SIG-M5 treated with dmso at 0.1 percent for 504 hours (cell line): ENCODE measurements at regions not wholly inside any gene's neighbourhood (a gene's known extent, or its start where the extent isn't known, plus 50 kb on each side); places are given as distances from the start of the nearest gene placed in this dataset.
"Not testable (repeated sequence)": the region's sequence is repeated elsewhere in the genome, so short reads cannot be mapped to it uniquely, and the experiment has no call there.

Experiments used
- DNase-seq: peaks from one replicate; lab custom pipeline; 2025; ENCODE audit not compliant: unreplicated experiment; lab: John Stamatoyannopoulos, UW

DNA sequence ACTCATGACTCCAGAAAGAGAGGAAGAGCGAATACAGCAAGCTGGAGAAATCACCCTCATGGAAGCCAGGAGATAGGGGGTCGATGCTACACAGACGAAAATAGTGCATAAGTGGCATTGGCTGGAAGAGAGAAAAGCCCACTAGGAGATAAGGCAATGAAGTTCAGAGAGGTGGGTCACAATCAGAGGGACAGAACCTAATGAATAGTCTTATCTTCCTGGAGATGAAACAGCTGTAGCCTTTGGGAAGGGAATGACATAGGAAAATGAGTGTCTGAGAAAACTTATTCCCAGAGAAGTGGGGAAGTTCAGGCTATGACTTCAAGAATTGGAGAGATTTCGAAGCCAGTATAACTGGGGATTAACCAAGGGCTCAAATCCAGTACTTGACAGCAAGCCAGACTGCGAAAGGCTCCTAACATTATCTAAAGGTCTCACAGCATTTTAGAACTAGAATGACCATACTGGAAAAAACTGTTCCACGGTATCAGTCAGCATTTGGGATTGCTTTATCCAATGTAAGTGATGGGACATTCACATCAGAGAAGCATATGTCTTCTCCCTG lies 211.1 kb downstream of the ZNF365 start:
- DNase-seq, result no peak

DNA sequence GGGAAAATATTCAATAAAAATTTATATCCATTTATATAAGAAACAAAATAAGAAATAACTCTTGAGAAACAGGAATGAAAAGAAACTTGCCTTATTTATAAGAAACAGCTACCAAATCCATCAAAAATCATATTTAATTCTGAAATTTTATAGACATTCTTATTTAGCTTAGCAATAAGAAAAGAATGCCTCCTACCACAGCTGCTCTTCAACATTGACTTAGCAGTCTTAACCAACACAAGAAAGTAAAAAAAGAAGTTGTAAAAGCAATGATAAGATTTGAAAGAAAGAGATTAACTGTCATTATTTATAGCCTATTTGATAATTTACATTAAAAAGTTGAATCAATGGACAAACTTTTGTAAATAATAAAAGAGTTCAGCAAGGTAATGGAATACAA lies 212.8 kb downstream of the ZNF365 start:
- no peak for DNase-seq

DNA sequence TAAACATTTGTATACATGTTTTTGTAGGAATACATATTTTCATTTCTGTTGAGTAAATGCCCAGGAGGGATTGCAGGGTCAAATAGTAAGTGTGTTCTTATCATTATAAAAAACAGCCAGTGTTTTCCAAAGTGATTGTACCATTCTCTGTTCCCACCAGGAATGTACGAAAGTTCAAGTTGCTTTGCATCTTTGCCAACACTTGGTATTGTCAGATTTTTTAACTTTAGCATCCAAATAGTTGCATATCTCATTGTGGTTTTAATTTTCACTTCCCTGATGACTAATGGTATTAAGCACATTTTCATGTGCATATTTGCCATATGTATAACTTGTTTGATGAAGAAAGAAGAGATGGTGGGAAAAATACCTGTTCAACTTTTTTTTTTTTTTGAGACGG lies 213.9 kb downstream of the ZNF365 start:
- DNase-seq, result no peak

DNA sequence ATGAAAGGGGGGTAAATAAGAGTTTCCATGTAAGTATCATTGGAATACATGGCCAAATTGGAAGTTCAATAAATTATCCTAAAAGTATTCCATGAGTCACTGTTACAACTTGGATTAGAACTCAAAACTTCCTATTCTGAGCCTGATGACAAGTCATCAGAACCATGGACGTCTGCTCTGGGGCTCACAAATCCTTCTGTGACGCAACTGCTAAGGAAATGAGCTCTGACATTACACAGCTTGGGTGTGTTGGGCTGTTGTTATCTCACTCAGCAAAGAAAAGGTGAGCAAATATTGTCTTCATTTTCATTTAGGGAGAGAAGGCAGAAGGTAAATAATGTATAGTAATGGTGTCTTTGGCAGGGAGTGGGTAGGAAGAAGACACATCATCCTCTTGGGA lies 214.8 kb upstream of the ADO start:
- no peak for DNase-seq

DNA sequence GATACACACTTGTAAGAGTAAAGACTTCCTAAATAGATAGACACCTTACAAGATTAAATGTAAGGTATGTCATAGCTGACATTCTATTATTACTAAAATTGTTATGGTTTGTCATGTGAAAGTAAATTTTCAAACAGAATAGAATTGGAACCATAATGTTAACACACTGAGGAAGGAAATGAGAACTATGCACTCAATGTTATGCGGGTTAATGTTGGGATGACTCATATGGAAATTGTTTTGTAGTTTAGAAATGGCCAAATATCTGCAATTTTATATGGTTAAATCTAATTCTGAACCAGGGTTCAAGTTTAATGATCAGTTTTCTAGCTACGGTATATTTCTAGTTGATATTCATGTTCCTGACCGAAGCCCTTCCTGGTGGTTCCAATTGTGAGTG lies 214.2 kb upstream of the ADO start:
- no peak for DNase-seq

DNA sequence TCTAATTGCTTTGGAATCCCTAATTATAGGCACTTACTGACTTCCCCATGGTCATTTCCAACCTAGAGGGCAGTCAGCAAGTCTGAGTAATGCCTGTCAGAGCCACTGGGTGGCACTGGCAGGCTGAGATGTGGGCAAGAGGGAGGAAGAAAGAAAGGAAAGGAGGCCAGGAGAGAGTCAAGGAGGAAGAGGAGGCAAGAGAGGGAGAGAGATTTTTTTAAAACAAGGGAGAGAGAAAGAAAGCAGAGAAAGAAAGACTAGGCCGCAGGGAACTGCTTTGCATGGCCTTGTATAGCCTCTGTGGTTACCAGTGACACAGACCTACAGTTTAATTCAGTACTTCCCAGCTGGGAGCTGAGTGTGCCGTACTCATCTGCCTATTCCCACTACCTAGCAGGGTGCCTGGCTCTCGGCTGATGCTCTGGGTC lies 210.4 kb upstream of the ADO start:
- DNase-seq, result peak; percentile 60

DNA sequence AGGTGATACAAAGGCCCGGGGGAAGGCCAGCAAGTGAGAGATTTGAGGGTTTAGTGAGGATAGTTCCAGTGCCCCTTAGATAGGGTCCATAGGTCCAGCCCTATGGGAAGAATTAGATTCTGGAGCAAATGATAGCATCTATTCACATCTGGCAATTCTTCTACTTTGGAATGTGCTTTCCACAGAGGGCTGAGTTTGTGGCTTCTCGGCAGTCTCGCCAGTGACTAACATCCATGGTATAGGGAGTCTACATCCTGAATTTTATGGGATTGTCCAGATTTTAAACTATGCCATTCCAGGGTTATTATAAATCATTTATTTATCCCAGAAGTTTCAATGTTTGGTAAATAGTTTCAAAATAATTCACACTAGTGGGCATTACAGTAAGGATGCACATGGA lies 207.3 kb upstream of the ADO start:
- no peak for DNase-seq

DNA sequence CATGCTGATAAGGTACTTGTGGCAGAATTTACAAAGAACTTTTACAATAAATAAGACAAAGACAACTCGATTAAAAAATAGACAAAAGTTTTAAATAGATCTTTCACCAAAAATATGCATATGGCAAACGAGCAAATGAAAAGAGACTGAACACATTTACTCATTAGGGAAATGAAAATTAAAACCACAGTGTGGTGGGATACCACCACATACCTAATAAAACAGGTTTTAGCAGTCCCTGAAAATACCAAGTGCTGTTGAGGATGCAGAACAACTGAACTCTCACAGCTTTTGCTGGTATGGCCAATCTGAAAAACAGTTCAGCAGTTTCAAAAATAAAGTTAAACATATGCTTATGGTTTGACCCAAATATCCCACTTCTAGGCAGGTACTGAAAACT lies 205.4 kb upstream of the ADO start:
- no peak for DNase-seq

DNA sequence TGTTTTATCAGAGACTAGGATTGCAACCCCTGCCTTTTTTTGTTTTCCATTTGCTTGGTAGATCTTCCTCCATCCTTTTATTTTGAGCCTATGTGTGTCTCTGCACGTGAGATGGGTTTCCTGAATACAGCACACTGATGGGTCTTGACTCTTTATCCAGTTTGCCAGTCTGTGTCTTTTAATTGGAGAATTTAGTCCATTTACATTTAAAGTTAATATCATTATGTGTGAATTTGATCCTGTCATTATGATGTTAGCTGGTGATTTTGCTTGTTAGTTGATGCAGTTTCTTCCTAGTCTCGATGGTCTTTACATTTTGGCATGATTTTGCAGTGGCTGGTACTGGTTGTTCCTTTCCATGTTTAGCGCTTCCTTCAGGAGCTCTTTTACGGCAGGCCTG lies 198.0 kb upstream of the ADO start:
- DNase-seq, result not testable (repeated sequence)

DNA sequence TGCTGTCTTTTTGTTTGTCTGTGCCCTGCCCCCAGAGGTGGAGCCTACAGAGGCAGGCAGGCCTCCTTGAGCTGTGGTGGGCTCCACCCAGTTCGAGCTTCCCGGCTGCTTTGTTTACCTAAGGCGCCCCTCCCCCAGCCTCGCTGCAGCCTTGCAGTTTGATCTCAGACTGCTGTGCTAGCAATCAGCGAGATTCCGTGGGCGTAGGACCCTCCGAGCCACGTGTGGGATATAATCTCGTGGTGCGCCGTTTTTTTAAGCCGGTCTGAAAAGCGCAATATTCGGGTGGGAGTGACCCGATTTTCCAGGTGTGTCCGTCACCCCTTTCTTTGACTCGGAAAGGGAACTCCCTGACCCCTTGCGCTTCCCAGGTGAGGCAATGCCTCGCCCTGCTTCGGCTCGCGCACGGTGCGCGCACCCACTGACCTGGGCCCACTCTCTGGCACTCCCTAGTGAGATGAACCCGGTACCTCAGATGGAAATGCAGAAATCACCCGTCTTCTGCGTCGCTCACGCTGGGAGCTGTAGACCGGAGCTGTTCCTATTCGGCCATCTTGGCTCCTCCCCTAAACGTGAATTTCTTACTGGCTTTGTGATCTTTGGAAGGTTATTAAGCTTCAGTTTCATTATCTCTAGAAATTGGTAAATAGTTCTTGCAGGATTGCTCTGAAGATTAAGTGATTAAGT lies 196.2 kb upstream of the ADO start:
- DNase-seq, result not testable (repeated sequence)

DNA sequence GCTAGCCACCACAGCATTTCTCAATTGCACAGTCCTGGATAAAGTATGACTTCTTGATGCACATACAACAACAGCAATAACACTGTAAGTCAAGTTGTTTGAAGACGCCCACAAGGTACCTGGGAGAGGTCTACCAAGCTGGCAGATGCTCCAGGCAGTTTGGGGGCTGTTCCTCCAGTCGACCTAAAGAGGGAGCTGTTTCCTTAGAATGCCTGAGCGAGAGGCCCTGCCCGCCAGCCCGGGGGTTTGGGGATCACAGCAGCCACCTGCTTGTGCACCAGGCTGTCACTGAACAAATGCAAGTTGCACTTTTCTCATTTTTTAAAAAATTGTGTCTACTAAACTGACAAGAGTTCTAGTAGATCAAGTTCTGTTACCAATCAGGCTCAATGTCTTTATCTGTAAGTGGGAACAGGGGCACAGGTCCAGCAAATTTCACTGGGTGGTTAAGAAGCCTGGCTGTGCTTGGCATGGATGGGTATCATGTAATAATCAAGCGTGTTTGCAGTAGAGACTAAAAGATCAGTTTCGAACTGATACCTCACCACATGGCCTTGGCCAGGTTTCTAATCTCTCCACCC lies 193.8 kb upstream of the ADO start:
- DNase-seq, result peak; percentile 57

DNA sequence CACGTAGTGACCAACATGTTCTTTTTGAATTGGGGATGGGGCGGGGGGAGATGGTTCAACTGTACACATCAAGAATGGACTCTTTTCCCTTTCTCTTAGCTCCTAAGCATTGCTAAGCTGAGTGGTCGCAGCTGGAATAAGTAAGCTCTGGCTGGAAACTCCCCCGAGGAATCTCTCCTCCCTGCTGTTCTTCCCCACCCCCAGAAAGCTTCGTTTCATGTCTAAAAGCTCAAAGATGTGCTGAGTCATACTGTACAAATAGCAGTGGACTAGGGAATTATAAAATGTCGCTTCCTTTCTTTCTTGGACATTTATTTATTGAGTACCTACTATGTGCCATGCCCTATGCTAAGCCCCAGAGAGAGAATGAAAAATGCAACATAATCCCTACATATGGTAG lies 191.1 kb upstream of the ADO start:
- DNase-seq, result no peak

DNA sequence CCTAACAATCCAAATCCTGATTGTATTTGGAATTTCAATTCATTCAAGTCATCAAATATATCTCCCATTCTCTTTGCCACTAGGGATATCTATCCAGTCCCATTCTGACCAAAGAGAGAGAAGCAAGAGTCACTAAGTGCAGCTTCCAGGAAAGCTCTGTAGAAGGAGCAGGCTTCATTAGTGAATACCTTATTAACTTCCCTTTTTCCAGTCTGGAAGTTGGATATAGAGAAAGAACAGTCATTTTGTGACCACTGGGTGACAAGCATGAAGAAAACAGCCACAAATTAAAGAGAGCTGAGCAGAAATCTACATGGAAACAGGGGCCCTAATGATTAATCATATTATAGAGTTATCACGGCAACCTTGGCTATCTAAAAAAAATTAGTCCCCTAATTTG lies 190.7 kb upstream of the ADO start:
- no peak for DNase-seq

DNA sequence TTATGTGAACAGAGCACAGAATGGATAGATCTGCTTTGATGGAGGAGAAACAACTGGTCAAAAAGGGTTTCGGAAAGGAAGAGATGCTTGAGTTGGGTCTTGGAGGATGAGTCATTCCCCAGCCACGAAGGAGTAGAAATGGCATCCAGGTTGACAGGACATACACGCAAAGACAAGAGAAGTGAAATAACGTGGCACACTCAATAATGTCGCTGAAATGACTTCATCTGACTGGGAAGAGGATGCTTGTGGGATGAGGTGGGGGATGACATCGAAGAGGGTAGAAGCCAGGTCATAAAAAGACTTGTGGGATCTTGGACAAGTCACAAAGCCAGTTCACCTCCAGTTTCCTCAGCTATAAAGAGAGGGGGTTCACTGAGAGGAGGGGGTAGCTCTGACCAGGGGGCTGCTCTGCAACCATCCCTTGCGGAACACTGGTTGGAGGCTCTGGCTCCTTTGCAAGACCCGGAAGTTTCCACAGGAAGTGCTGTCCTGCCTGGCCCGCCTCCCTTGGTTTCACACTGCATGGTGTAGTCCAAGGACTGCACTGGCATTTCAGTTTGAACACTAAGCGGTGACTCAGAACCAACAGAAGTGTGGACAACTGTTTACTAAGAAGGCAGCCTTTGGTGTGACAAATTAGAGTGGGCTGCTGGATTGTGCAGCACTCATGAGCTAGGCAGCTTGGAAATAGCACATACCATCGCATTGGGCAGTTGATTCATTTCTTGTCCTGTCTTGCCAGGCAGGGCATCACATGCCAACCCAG lies 189.9 kb upstream of the ADO start:
- DNase-seq, result no peak

DNA sequence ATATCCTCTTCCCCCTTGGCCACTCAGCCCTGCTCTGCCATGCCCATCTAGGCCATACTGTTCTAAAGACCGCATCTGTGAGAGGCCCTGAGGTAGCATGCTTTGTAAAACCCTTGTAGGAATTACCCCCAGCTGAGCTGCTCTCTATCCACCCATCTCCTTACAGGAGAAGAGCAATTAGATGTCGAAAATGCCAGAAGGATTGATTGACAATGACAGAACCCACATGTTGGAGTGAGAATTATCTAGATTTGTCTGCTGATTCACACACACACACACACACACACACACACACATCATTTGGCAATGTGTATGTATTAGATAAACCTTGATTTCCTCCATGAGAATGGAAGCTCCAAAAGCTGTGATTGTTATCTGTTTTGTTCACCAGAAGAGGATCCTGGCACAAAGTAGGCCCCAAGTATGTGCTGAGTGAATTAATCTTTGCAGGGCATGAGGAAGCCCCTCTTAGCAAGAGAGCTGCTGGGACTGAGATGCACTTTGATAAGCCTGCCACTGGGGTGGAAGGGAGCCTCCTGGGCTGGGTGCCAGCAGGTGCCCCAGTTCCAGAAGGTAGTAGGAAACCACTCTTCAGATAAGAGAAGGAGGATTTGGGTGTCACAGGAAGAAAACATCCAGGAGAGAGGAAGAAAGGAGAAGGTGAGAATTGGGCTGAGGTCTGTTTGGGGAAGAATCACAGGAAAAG lies 187.5 kb upstream of the ADO start:
- DNase-seq, result no peak

DNA sequence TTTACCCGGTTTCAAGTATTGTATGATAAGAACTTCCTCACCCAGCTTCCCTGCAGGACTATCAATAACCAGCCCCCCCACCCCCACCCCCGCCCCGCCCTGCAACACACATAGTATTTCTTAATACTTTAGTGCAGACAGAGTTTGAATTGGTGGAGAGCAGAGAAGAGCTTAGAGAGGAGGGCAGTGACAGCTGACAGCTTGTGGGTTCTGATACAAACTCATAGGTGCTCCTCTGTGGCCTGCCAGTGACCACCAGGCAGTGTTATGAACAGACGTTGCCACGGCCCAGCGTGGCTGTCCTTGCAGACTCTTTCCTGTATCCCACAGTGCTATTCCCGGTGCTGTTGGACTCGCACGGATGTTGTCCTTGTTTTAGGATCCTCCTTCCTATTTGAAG lies 186.9 kb upstream of the ADO start:
- DNase-seq, result peak; percentile 77

DNA sequence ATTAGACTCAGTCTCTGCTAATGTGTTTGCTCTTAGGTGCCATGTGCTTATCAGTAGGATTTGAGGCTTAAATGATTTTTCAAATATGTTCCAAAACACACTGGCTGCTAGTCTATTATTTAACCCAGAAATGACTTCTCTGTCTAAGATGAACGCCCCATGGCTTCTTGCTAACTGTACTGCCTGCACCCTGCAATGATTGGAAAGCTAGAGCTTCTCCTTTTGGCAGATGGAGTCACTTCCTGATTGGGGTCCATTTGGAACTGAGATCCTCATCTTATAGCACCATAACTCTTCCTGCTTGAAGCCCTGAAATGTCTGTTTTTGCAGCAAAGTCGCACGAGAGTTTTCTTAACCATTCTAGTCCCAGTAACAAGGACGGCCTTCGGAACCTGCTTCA lies 186.5 kb upstream of the ADO start:
- DNase-seq, result peak; percentile 68

DNA sequence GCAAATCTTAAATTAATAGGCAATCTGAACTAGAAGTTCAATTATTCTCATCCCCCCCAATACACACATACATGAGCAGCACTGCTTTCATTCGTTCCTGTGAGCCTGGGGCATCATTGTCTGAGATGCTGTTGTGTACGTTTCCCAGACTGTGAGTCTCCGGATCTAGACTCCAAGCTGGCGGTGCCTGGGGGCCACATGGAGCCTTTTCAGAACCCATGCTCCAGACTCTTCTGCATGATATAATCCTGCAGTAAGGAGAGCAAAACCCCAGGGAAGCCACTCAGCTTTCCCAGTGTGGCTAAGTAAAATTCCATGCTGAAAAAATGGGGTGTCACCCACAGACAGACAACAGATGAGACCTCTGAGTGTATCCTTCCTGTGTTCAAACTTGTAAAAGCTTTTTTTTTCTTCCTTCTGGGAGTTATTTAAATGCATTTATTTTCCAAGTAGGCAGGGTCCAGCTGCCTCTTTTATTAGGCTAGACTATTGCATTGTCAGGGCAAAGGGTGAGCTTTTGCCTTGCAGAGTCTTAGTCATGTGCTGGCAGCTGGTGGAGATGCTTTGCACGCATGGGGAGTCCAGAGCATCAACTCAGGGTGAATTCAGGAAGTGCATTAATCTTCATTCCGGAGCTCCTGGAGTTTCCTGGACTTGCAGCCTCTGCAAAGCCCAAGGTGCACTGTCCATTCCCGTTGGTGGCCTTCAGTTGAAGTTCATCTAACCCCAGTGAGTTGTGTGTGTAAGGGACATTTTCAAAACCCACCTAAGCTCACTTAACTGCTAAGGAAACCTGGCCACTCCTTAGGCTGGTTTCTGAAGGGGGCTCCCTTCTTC lies 185.7 kb upstream of the ADO start:
- peak; percentile 79 for DNase-seq

DNA sequence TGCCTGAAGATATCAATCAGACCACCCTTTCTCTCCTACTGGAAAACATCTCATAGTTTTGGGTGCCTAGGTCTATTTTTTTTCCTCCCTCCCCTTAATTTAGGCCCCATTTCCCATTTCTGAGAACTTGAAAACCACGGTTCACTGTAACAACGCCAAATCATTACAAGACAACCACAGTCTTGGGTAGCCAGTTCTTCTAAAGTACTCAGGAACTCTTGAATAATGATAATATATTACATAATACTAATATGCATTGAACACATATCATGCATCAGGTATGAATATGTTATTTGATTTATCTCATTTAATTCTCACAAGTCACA lies 185.1 kb upstream of the ADO start:
- DNase-seq, result peak; percentile 28

DNA sequence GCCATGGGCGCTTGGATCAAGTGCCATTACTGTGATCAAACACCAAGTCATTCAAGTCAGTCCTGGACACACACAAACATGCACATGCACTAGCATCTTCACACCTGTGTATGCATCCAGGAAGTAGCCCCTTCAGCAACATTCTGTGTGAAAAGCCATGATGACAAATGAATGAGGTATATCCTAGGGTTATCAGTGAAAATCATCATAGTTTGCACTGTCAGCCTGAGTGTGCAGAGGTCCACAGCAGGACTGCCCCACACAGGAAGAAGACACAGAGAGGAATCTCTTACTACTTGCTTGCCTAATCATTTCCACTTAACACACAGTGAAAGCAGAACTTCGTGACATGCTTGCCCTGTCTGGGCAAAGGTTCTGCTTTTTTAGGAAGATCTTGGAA lies 184.0 kb upstream of the ADO start:
- peak; percentile 91 for DNase-seq

DNA sequence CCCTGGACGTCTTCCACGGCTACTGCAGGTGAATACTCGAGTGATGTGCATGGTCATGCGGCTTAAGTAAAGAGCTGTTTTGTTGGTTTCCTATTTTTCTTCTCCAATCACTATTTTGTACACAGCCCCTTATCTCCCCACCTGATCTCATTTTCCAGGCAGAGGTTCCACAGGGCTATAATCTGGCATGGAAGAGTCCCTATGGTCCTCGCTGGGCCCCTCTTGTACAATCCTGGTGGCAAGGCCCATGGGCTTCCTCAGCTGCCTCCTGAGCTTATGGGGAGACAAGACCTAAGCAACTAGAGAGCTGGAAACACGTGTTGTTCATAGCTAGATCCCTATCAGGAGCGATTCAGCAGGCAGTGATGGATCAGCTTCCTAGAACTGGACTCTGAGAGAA lies 181.3 kb upstream of the ADO start:
- no peak for DNase-seq
